Stomach (tissue), 8 donors: ENCODE measurements at regions not wholly inside any gene's neighbourhood (a gene's known extent, or its start where the extent isn't known, plus 50 kb on each side); places are given as distances from the start of the nearest gene placed in this dataset.

Experiments used
- DNase-seq, 2 donors: peaks; one replicate each; pipeline versions ENCODE4 v3.0.0 to v3.0.0-alpha.2; 2013 to 2019
- H3K27ac ChIP-seq, 5 donors: fragments of 200-600 bp in 4 of 5; sonication (generic) in 4 of 5; one replicate each; pipeline ENCODE4 v1.5.1; 2013 to 2019; ENCODE audit warnings: mild to moderate bottlenecking in 1 of 5, moderate library complexity in 1 of 5
- H3K27me3 ChIP-seq, 3 donors: fragments of 200-600 bp; sonication (generic); one replicate each; pipeline ENCODE4 v1.5.1; 2017 to 2019; ENCODE audit warnings: mixed run types in 1 of 3
- H3K36me3 ChIP-seq, 4 donors: fragments of 200-600 bp; sonication (generic); 1 replicate in 3 of 4; 2 replicates in 1 of 4; pipeline ENCODE4 v1.5.1; 2016 to 2019
- H3K4me1 ChIP-seq, 4 donors: fragments of 200-600 bp; sonication (generic); one replicate each; pipeline ENCODE4 v1.5.1; 2016 to 2019
- H3K4me3 ChIP-seq, 4 donors: fragments of 200-600 bp; sonication (generic) in 3 of 4; one replicate each; pipeline ENCODE4 v1.5.1; 2016 to 2019; ENCODE audit warnings: mild to moderate bottlenecking in 1 of 4
- H3K9me3 ChIP-seq, 4 donors: fragments of 200-600 bp; sonication (generic); one replicate each; pipeline ENCODE4 v1.5.1; 2016 to 2019
- CTCF ChIP-seq, 7 experiments: fragments of 450-650 bp in 4 of 7; fragments of 200-600 bp in 3 of 7; sonication (generic) in 3 of 7; IDR thresholded peaks; one replicate each; pipeline ENCODE4 v1.5.1; 2016 to 2019; ENCODE audit warnings: antibody characterized with exemption in 7 of 7, control low read depth in 2 of 7, mild to moderate bottlenecking in 1 of 7
- EP300 ChIP-seq: sonication (generic); formaldehyde crosslinking; IDR thresholded peaks from one replicate; pipeline ENCODE4 v1.6.1; 2017; ENCODE audit warnings: antibody characterized with exemption
- POLR2A ChIP-seq, 4 donors: fragments of 450-650 bp; IDR thresholded peaks; one replicate each; pipeline ENCODE4 v1.6.1; 2016; ENCODE audit warnings: antibody characterized with exemption in 4 of 4, control low read depth in 2 of 4, mild to moderate bottlenecking in 1 of 4, moderate library complexity in 1 of 4
- POLR2AphosphoS5 ChIP-seq, 3 donors: sonication (generic); formaldehyde crosslinking; IDR thresholded peaks; one replicate each; pipeline ENCODE4 v1.6.1; 2016; ENCODE audit warnings: antibody characterized with exemption in 3 of 3
- WGBS, 5 donors: extraction: QIAGEN DNeasy Blood & Tissue Kit in 3 of 5; methylation state at CpG; one replicate each; pipeline versions ENCODE4 v1.1.5 to v1.1.7; 2013 to 2018; 5-methylcytosine and 5-hydroxymethylcytosine counted together
- intact Hi-C: fragments of 100-400 bp; cut with DNase I; formaldehyde crosslinking; loops from one replicate; pipeline ENCODE4 v1.15.1; 2023; ENCODE audit warnings: low total_unique reads
- donor health status: healthy with polysubstance abuse.
- donor health status: Bipolar disorder and iron deficiency.
- donor health status: healthy.

- intact Hi-C loops = no loop called here
- WGBS, 5 donors = 69 to 86% (median 76%) methylated on average over 5 of the region's 5 CpGs
- H3K27me3 ChIP-seq = no peaks in the 10 kb centered on the region
- no peaks in the 10 kb centered on the region for H3K36me3 ChIP-seq
- no peak overlapping the region for H3K27ac ChIP-seq
- H3K4me1 ChIP-seq = no peaks in the 10 kb centered on the region
- TF ChIP-seq CTCF (IDR thresholded peaks at IDR 0.05) (no peak), POLR2AphosphoS5 (IDR thresholded peaks at IDR 0.05) (no peak), POLR2A (IDR thresholded peaks at IDR 0.05) (no peak), EP300 (no peak)
- no peak for DNase-seq
- H3K9me3 ChIP-seq = no peaks in the 10 kb centered on the region
- no peak overlapping the region for H3K4me3 ChIP-seq
Measured at GRCh38 chrX:142363501-142363900, 158.4 kb upstream of the MAGEC2 start.

- Histone ChIP-seq H3K27ac (no peak overlapping the region), H3K4me1 (no peaks in the 10 kb centered on the region), H3K4me3 (no peak overlapping the region), H3K27me3 (no peaks in the 10 kb centered on the region), H3K36me3 (no peaks in the 10 kb centered on the region), H3K9me3 (no peaks in the 10 kb centered on the region)
- 53 to 74% (median 62%) methylated on average over 2 of the region's 2 CpGs for WGBS, 5 donors
- intact Hi-C loops = no loop called here
- peak in 1 of 2 donors; percentile 6 for DNase-seq
- TF ChIP-seq POLR2A (IDR thresholded peaks at IDR 0.05) (no peak), CTCF (IDR thresholded peaks at IDR 0.05) (no peak), POLR2AphosphoS5 (IDR thresholded peaks at IDR 0.05) (no peak), EP300 (no peak)
Measured at GRCh38 chrX:142359331-142359730, 154.2 kb upstream of the MAGEC2 start.

GRCh38 chrX:142327182-142327581 lies 122.1 kb upstream of the MAGEC2 start:
- H3K27ac ChIP-seq = no peak overlapping the region
- DNase-seq = no peak
- intact Hi-C loops = no loop called here
- 60 to 87% (median 78%) methylated on average over 2 to 6 of the region's 6 CpGs for WGBS, 5 donors
- peaks cover 0 to 4% (median 0%) of the 10 kb centered on the region in 4 donors for H3K9me3 ChIP-seq
- H3K4me1 ChIP-seq = no peaks in the 10 kb centered on the region
- TF ChIP-seq CTCF (IDR thresholded peaks at IDR 0.05) (no peak), EP300 (no peak), POLR2AphosphoS5 (IDR thresholded peaks at IDR 0.05) (no peak), POLR2A (IDR thresholded peaks at IDR 0.05) (no peak)
- no peak overlapping the region for H3K4me3 ChIP-seq
- no peaks in the 10 kb centered on the region for H3K36me3 ChIP-seq
- no peaks in the 10 kb centered on the region for H3K27me3 ChIP-seq

GRCh38 chrX:142312591-142312990 lies 107.5 kb upstream of the MAGEC2 start:
- H3K27ac ChIP-seq = no peak overlapping the region
- TF ChIP-seq EP300 = no peak
- H3K9me3 ChIP-seq = no peaks in the 10 kb centered on the region
- H3K4me1 ChIP-seq = no peaks in the 10 kb centered on the region
- DNase-seq = peak in 1 of 2 donors; percentile 12
- H3K27me3 ChIP-seq = no peaks in the 10 kb centered on the region
- intact Hi-C loops = no loop called here
- no peak overlapping the region for H3K4me3 ChIP-seq
- no peaks in the 10 kb centered on the region for H3K36me3 ChIP-seq

GRCh38 chrX:142299406-142299805 lies 94.3 kb upstream of the MAGEC2 start:
- intact Hi-C loops = no loop called here
- DNase-seq = no peak
- Histone ChIP-seq H3K27ac (no peak overlapping the region), H3K27me3 (no peaks in the 10 kb centered on the region), H3K4me1 (no peaks in the 10 kb centered on the region), H3K9me3 (no peaks in the 10 kb centered on the region), H3K36me3 (no peaks in the 10 kb centered on the region), H3K4me3 (no peak overlapping the region)
- WGBS, 5 donors = 64 to 87% (median 83%) methylated on average over 2 of the region's 2 CpGs
- TF ChIP-seq EP300 (no peak), POLR2AphosphoS5 (IDR thresholded peaks at IDR 0.05) (no peak), POLR2A (IDR thresholded peaks at IDR 0.05) (no peak), CTCF (IDR thresholded peaks at IDR 0.05) (no peak)
